ENCODE measurements at regions not wholly inside any gene's neighbourhood (a gene's known extent, or its start where the extent isn't known, plus 50 kb on each side); places are given as distances from the start of the nearest gene placed in this dataset.
"Not testable (repeated sequence)": the region's sequence is repeated elsewhere in the genome, so short reads cannot be mapped to it uniquely, and the experiment has no call there.

- DNase-seq (ENCODE audit: low read depth in 4 of 4, low spot score in 3 of 4) = no peak
These were observed 110.8 kb downstream of the RFPL4B start for GRCh38 chr6:112457886-112458285.

- DNase-seq (ENCODE audit: low read depth in 4 of 4, low spot score in 3 of 4) = no peak
These were observed 112.7 kb downstream of the RFPL4B start for GRCh38 chr6:112459758-112460304.

- no peak for DNase-seq (ENCODE audit: low read depth in 4 of 4, low spot score in 3 of 4)
These were observed 118.0 kb downstream of the RFPL4B start for GRCh38 chr6:112464901-112465665.

DNA sequence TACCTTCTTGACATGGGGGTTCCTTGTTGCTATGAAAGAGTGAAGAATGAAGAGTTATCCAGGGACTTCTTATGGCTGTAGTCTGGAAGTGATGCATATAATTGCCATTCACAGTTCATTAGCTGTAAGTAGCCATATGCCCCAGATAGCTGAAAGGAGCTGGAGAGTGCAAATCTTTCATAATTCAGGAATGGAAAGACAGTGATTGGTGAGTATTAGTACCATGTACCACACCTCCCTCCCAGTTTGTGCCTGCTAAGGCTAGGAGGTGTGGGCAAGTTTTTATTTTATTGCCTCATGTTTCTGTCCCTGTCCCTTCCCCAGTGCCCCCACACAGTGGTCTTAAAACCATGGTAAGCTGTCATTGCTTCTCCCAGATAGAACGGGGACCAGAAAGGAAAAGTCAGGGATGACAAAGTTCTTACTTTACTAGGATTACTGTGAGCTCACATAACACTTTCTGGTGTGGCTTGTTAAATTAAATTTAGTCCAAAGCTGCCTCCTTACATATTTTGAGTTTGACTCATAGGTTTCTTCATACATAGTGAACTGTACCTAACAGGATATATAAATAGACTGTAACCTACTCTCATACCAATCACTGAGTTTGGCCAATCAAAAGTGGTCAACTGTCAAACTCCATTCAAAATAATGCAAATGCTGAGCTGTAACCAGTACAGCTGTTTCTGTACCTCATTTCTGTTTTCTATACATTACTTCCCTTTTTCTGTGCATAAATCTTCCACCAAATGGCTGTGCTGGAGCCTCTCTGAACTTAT is 119.4 kb downstream of the RFPL4B start:
- no peak for DNase-seq (ENCODE audit: low read depth in 4 of 4, low spot score in 3 of 4)

DNA sequence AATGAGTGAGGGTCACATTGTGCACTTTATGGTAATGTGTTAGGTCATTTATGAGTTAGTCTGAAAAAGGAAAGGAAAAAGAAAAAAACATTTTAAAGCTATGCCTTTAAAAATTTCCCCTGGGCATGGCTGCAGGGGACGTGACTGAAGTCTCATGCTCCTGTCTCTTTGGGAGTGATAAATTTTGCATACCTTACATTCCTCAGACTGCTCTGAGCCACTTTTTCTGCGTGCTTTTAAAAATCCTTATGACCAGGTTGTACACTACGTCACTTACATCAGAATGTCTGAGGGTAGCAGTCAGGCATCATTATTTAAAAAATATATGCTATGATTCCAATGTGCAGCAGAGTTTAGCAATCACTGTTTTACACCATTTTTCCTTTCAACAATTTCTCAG is 121.2 kb downstream of the RFPL4B start:
- DNase-seq (ENCODE audit: low read depth in 4 of 4, low spot score in 3 of 4) = no peak

GRCh38 chr6:112469306-112469705 is 122.2 kb downstream of the RFPL4B start:
- no peak for DNase-seq (ENCODE audit: low read depth in 4 of 4, low spot score in 3 of 4)

GRCh38 chr6:112470376-112470775 is 123.2 kb downstream of the RFPL4B start:
- DNase-seq (ENCODE audit: low read depth in 4 of 4, low spot score in 3 of 4) = no peak

DNA sequence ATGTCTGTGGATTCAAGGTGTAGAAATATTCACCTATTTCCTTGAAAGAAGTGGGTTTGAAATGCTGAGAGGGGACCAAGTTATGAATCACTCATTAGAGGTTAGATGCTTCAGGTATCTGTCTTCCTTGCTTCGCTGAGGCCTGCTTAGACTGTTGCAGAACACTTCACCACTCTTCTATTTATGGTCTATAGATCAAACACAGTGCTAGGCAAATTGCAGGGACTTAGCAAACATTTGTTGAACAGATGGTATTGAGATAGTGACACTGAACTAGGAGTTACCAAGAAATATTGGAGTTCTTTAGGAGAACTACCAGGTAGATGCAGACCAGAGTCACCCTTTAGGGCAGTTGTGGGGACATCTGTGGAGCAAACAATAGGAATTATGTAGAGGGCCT is 123.8 kb downstream of the RFPL4B start:
- no peak for DNase-seq (ENCODE audit: low read depth in 4 of 4, low spot score in 3 of 4)

- no peak for DNase-seq (ENCODE audit: low read depth in 4 of 4, low spot score in 3 of 4)
These were observed 128.0 kb downstream of the RFPL4B start for GRCh38 chr6:112475083-112475482.

GRCh38 chr6:112477125-112477524 is 130.0 kb downstream of the RFPL4B start:
- no peak for DNase-seq (ENCODE audit: low read depth in 4 of 4, low spot score in 3 of 4)

DNA sequence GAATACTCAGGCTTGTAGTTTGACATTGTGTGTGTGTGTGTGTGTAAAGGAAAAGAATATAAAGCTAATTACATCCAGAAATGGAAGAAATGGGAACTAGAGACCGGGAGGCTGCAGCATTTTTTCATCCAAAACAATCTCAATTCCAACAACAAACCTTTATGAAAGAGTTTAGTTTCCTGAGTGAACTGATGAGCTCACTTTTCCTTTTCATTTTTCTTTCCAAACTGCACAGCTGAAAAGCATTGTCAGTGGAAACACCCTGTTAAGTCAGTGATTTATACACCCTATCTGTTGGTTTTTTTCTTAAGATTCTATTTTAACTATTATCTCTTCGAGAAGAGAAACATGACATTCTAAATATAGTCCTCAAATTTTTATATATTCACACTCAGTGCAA is 130.9 kb downstream of the RFPL4B start:
- no peak for DNase-seq (ENCODE audit: low read depth in 4 of 4, low spot score in 3 of 4)

DNA sequence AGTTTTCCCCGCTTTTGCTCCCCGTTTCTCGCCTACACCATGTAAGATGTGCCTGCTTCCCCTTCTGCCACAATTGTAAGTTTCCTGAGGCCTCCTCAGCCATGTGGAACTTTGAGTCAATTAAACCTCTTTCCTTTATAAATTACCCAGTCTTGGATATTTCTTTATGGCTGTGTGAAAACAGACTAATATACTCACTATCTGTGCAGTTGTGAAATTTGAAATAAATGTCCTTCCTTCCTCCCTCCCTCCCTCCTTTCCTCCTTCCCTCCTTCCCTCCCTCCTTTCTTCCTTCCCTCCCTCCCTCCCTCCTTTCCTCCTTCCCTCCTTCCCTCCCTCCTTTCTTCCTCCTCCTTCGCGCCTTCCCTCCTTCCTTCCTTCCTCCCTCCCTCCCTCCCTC is 132.8 kb downstream of the RFPL4B start:
- DNase-seq (ENCODE audit: low read depth in 4 of 4, low spot score in 3 of 4) = not testable (repeated sequence)

GRCh38 chr6:112480553-112480952 is 133.4 kb downstream of the RFPL4B start:
- no peak for DNase-seq (ENCODE audit: low read depth in 4 of 4, low spot score in 3 of 4)

DNA sequence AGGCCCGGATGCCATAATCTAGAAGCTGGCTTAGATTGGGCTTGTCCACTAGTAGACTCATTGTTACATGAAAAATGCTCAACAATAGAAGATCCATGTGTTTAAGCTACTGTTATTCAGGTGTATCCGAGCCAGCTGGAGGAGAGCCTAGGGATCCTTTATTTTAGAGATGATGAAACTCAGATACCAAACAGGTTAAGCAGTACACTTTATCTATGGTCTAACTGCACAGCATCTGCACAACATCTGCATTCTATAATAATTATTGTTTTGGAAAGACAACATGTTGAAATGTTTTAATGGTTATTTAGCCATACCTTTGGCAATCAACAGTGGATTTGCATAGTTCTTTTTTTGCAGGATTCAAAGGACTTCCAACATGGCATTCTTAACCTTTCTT is 134.1 kb downstream of the RFPL4B start:
- no peak for DNase-seq (ENCODE audit: low read depth in 4 of 4, low spot score in 3 of 4)

GRCh38 chr6:112482373-112482772 is 135.2 kb downstream of the RFPL4B start:
- no peak for DNase-seq (ENCODE audit: low read depth in 4 of 4, low spot score in 3 of 4)

- DNase-seq (ENCODE audit: low read depth in 4 of 4, low spot score in 3 of 4) = no peak
These were observed 138.1 kb downstream of the RFPL4B start for GRCh38 chr6:112485120-112485826.

DNA sequence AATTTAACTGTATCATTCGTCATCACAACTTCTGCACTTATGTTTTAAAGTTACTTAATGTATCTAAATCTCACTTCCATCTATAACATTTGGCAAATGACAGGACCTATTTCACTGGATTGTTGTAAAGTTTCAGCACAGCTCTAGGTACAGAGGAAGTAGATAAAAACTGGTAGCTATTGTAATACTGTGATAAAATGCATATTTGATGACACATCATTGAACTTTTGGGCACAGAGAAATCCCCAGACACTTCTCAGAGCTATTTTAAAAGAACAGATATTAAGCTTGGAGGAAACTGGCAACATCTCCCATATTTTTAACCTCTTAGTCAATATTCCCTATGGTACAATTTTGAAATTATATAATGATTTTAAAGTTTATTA is 138.7 kb downstream of the RFPL4B start:
- no peak for DNase-seq (ENCODE audit: low read depth in 4 of 4, low spot score in 3 of 4)

GRCh38 chr6:112486454-112486853 is 139.3 kb downstream of the RFPL4B start:
- DNase-seq (ENCODE audit: low read depth in 4 of 4, low spot score in 3 of 4) = no peak

GRCh38 chr6:112488238-112488637 is 141.1 kb downstream of the RFPL4B start:
- no peak for DNase-seq (ENCODE audit: low read depth in 4 of 4, low spot score in 3 of 4)

GRCh38 chr6:112501705-112502104 is 154.6 kb downstream of the RFPL4B start:
- DNase-seq (ENCODE audit: low read depth in 4 of 4, low spot score in 3 of 4) = peak; percentile 35 to 53 (median 44)

All from right renal pelvis (tissue), 4 donors.